ENCODE measurements at regions not wholly inside any gene's neighbourhood (a gene's known extent, or its start where the extent isn't known, plus 50 kb on each side); places are given as distances from the start of the nearest gene placed in this dataset.

DNA sequence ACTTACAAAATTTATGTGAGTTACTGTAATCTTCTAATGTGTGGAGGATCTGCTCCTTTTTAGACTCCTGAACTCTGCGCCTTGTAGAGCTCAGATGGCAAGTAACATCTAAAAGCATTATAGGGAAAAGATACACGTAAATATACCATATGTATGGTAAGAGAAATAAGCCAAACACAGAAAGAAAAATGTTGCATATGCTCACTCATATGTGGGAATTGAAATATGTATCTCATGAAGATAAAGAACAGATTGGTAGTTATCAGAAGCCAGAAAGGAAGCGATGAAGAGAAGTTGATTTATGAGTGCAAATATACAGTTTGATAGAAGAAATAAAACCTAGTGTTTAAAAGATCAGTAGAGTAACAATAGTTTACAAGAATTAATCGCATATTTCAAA, 815.0 kb upstream of the MAN1A1 start:
- no peak overlapping the region for H3K4me3 ChIP-seq (ENCODE audit: insufficient read depth, low read depth, low read length)
- in situ Hi-C loops (cut with MboI; ENCODE audit: low sequenced_read_pairs) (no loop called here), dilution Hi-C loops (cut with HindIII; ENCODE audit: low sequenced_read_pairs, unreplicated experiment) (no loop called here), intact Hi-C loops (cut with micrococcal nuclease) (no loop called here)
- H4K8ac ChIP-seq (ENCODE audit: low read depth in 2 of 2, low read length in 2 of 2), result no peak overlapping the region
- H2BK20ac ChIP-seq (ENCODE audit: low read depth, low read length), result no peak overlapping the region
- no TSS peak for BruUV-seq (replicated peaks)
- ChIA-PET CTCF (no interaction called here), POLR2A (ENCODE audit: unreplicated experiment) (no interaction called here)
- H2BK15ac ChIP-seq (ENCODE audit: low read depth, low read length), result no peak overlapping the region
- no peak overlapping the region for H3K4ac ChIP-seq (ENCODE audit: low read depth, low read length)
- no peaks in the 10 kb centered on the region for H4K20me1 ChIP-seq (ENCODE audit: insufficient read depth, low read length)
- H3K27me3 ChIP-seq (ENCODE audit: control insufficient read depth, insufficient read depth, low read length), result no peaks in the 10 kb centered on the region
- H3K4me2 ChIP-seq (ENCODE audit: low read depth, low read length), result no peak overlapping the region
- no peak overlapping the region for H4K5ac ChIP-seq (ENCODE audit: low read depth, low read length)
- WGBS, 2 experiments (ENCODE audit: extremely low coverage in 2 of 2, insufficient read length in 1 of 2), result no CpG with 5 or more reads among the region's 4 CpGs
- no peak overlapping the region for H4K91ac ChIP-seq (ENCODE audit: insufficient read depth, low read depth, low read length)
- H3K56ac ChIP-seq (ENCODE audit: extremely low read depth, insufficient read depth, low read length), result no peak overlapping the region
- no peaks in the 10 kb centered on the region for H3K4me1 ChIP-seq (ENCODE audit: control insufficient read depth, insufficient read depth, low read length)
- H2AK5ac ChIP-seq (ENCODE audit: low read depth, low read length), result no peak overlapping the region
- H3K14ac ChIP-seq (replicated peaks; ENCODE audit: low read depth, low read length), result no peak overlapping the region
- no peak overlapping the region for H2BK120ac ChIP-seq (ENCODE audit: low read depth, low read length)
- no peak overlapping the region for H2AK9ac ChIP-seq (replicated peaks; ENCODE audit: low read depth, low read length, poor library complexity)
- H3K9me3 ChIP-seq (ENCODE audit: control insufficient read depth, insufficient read depth, low read length), result no peaks in the 10 kb centered on the region
- no peak overlapping the region for H3K9ac ChIP-seq (ENCODE audit: low read depth, low read length)
- no peaks in the 10 kb centered on the region for H3K9me1 ChIP-seq (ENCODE audit: insufficient read depth, low read length)
- no peak overlapping the region for H3K27ac ChIP-seq (ENCODE audit: insufficient read depth, low read length)
- no peak overlapping the region for H2BK5ac ChIP-seq (ENCODE audit: low read depth, low read length, poor library complexity, severe bottlenecking)
- no peak overlapping the region for H2AFZ ChIP-seq (replicated peaks; ENCODE audit: low read length, poor library complexity)
- no peaks in the 10 kb centered on the region for H3K79me1 ChIP-seq (ENCODE audit: low read depth in 1 of 2, low read length in 2 of 2)
- TF ChIP-seq FOS (IDR thresholded peaks at IDR 0.05; ENCODE audit: low read depth, low read length), result no peak
- no peak for TF ChIP-seq NFE2L2 (IDR thresholded peaks at IDR 0.05; ENCODE audit: low read depth, low read length)
- TF ChIP-seq CTCF (conservative IDR thresholded peaks at IDR 0.05; ENCODE audit: low read depth, low read length), result no peak
- no peak for TF ChIP-seq RCOR1 (IDR thresholded peaks at IDR 0.05; ENCODE audit: insufficient replicate concordance, low read length)
- TF ChIP-seq BHLHE40 (IDR thresholded peaks at IDR 0.05; ENCODE audit: low read depth, low read length), result no peak
- no peak for TF ChIP-seq SMC3 (IDR thresholded peaks at IDR 0.05; ENCODE audit: low read depth, low read length)
- no peak for TF ChIP-seq CEBPB (IDR thresholded peaks at IDR 0.05; ENCODE audit: low read depth, low read length)
- TF ChIP-seq USF2 (IDR thresholded peaks at IDR 0.05; ENCODE audit: low read depth, low read length), result no peak
- TF ChIP-seq POLR2A (IDR thresholded peaks at IDR 0.05; ENCODE audit: low read depth, low read length), result no peak
- no peak for TF ChIP-seq MXI1 (IDR thresholded peaks at IDR 0.05; ENCODE audit: borderline replicate concordance, low read depth, low read length)
- no peak for TF ChIP-seq RFX5 (IDR thresholded peaks at IDR 0.05; ENCODE audit: low read depth, low read length)
- no peak for TF ChIP-seq CHD1 (IDR thresholded peaks at IDR 0.05; ENCODE audit: low read depth, low read length)
- DNase-seq (no peak), ATAC-seq (ENCODE audit: low read depth) (no peak)
- no peak overlapping the region for H3K18ac ChIP-seq (ENCODE audit: low read depth, low read length)
- H3K23ac ChIP-seq (ENCODE audit: low read depth, low read length), result no peak overlapping the region
- no peaks in the 10 kb centered on the region for H3K36me3 ChIP-seq (ENCODE audit: control insufficient read depth, insufficient read depth, low read length)

Data from IMR-90 (cell line).